Glomerular endothelial cell (primary cell): ENCODE measurements at regions not wholly inside any gene's neighbourhood (a gene's known extent, or its start where the extent isn't known, plus 50 kb on each side); places are given as distances from the start of the nearest gene placed in this dataset.

ENCODE experiments used
- DNase-seq: peaks from one replicate; pipeline ENCODE4 v3.0.0-alpha.2; 2011; ENCODE audit warnings: low read depth, low spot score; ENCODE audit errors: extremely low read depth

DNA sequence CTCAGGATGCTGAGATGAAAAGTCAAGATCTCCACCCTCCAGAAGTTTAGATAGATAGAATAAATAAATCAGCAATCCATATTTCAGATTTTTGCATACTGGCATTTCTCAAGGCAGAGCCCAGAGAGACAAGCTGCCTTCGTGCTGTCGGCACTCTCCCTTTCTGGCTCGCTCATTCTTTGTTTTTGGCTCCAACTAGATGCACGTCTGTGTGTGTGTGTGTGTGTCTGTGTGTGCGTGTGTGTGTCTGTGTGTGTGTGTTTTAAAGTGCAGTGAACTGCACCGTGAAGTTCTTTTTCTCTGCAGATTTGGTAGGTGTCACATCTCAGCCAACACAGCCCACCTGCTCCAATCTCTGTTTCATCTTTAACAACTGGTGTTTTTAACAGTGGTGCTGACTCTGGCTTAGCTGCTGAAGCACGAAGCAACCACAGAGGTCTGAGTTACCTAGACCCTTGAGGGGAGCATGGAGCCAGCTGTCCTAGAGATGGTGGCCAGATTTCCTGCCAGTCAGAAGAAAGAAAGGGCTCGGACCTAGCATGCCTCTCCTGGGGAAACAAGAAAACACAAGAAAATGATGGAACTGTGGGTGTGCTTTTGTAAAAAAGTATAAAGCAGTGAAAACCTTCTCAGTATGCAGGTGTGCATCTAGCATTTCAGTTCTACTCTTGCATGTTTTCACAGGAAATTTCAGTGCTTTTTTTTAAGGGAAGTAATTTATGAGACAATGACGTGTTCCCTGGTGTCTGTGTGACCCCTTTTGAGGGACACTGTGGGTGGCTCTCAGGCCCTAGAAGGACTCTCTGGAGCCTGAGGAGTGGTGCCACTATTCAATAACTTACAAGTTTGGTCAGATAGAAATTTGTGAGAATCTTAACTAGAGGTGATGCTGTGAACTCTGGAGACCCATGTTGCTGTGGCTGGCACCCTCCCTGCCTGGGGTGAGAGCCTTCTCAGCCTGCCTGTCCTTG is 364.3 kb downstream of the RNF144A start:
- no peak for DNase-seq

DNA sequence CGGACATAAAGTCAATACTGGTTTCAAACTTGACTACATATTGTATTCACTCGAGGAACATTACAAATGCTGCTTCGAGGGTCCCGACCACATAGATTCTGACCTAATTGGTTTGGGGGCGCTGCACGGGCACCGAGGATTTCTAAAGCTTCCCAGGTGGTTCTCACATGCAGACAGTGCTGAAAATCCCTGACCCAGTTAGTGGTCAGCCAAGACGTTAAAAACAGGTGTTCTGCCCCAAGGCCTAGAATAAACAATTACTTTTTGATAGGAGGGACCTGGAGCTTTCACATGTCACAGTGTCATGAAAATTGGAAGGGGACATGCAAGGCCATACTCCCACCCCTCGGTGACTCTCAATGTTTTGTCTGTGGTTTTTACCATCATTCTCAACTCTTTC is 368.9 kb downstream of the RNF144A start:
- no peak for DNase-seq

DNA sequence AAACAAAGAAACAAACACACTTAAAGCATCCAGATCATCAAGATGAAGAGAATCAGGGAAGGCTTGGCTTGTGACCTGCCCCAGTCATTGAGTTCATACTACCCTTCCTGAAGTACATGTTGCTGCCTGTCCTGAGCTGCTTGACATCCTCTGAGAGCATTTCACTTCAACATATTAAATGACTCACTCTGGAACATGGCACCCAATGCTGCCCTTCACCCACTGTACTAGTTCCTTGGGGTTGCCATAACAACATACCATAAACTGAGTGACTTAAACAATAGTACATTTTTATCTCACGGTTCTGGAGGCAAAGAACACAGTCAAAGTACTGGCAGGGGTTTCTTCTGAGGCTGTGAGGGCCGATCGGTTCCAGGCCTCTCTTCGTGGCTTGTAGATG is 371.3 kb downstream of the RNF144A start:
- no peak for DNase-seq

DNA sequence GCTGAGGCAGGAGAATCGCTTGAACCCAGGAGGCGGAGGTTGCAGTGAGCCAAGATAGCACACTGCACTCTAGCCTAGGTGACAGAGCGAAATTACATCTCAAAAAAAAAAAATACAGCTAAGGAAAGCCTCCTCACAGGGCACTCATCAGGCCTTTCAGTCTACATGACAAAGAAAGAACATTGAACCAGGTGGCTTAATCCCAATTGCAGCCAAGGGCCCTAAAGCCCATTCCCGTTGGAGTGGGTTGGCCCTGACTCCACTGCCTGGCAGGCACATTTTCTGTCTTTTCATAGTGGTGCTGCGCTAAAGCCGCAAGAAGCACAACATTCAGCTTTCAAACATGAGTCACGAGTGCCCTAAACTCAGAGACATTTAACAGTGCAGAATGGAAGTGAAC is 372.5 kb downstream of the RNF144A start:
- DNase-seq, result no peak

DNA sequence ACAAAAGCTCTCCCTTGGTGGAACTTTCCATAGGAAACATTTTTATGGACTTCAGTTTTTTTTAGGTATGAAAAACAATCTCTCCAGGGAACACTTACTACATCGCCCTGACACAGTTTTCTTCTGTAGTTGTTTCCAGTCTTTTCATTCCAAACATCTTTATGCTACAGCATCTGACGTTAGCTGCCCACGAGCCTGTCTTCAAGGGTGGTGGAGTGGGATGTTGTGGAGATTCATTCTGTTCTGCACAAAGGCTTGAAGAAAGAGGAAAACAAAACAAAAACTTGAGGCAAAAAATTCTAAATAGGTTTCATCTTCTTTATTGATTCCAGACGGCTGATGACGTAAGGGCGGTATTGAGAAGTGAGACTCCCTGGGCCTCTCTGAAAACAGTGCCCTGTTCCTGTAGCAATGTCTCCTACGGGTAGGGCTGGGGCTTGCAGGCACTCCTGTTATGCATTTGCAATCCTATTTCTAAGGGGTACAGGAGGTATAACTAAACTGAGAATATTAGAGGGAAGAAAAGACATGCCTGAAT is 375.0 kb downstream of the RNF144A start:
- no peak for DNase-seq

DNA sequence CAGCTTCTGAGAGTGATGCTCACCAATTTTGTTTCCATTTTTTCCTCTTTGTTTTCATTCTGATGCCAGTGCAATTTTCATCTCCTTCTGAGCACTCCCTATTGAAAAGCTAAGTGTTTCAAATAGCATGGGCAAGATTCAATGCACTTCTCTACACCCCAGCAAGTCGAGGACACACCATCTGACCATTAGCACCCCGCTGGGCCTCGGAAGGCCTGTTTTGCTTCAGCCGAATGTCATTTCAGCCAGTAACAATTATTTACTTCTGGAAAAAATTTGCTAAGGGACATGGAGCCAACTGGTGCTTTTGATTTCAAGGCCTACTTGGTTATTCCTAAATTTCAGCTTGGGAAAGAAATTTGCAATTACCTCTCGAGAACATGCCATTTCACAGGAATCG is 392.4 kb downstream of the RNF144A start:
- DNase-seq, result no peak

DNA sequence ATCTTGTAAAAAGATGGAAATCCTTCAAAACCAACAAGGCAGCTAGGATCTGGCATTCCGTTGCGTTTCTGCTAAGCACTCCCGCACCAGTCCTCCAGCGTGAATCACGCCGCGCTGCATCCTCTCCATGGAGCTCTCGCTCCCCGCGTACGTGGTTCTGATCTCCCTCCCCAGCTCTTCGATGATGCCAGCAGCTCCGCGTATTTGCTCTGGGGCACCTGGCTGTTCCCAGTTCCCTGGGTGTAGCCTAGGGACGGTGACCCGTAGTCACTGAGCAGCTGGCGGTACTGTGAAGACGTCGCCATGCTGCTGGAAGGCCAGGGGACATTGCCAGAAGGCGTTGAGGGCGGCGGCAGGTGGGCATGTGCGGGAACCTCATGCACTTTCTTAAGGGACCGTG is 407.5 kb downstream of the RNF144A start:
- no peak for DNase-seq

DNA sequence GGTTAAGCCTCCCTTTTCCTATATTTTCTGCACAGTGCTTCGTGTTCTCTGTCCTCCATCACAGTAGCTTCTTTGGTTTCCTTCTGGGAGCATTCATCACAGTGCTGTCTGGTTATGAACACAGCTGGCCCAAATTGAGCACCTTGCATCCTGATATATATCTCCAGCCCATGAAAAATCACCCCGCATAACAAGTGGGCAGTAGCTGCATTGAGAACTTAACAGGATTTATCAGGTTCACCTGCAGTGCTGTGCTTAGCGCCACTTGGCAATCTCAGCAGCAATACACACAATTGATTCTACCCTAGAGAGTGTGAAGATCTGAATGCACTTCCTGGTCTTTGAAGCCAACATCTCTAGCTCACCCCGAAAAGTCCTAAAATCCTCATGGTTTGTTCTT is 408.0 kb downstream of the RNF144A start:
- DNase-seq, result no peak

DNA sequence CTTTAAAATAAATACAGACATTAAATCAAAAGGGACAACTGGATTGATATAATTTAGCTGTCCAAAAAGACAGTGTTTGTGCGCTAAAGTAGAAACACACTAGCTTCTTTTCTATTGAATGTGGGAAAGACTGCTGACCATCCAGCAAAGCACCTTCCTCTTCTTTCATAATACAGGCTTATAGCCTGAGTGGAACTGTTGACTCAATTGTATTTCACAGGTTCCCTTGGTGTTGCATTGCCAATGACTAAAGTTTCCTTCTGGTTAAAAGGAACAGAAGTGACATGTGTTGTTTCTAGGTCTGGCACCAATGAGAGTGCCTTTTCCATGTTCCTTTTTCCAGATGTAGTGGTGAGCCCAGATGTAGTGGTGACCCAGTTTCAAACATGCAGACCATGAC is 412.3 kb downstream of the RNF144A start:
- DNase-seq, result no peak

DNA sequence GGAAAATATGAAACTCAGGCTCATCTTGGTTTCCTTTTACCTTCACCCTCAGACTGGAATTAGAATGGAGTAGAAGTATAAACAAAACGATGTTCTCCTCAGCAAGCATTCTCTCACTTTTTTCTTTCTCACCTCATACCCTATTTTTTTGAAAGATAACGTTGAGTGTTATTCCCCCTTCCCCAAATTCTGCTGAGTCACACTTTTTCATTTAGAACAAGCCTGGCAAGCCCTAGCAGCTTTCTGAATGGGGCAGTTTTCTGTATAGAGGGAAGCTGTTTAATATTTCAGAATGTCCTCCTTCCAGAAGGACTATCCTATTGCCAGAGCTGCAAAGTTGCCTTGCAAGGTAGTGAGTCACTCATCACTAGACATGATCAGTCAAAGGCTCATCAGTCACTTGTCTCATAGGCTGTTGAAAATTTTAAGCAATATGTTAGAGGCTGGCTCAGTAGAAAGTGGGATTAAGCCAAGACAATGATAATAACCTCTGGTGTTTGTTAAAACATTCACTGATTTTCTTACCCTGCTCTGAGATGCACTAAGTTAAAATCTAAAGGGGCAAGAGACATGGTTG is 416.1 kb downstream of the RNF144A start:
- no peak for DNase-seq

DNA sequence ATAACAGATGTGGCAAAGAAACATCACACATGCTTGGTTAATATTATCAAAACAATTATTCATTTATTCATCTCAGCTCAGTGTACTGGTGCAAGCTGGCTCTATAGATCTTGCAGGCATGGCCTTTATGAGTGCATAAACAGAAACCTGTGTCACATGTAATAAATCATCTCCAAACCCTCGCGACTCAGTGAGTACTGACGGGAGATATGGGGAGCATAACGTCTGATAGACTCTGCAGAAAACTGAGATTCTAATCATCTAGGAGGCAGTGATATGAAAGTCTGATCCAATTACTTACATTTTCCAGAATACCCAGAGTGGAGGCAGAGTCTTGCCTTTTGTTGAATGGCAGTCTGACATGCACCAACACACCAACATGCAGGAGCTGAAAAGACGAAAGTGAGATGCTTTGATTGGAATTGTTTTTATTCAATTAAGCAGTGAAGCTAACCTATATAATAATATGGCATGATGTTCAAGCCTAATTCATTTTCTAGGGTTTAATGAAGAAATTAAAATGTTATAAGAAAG is 416.8 kb downstream of the RNF144A start:
- DNase-seq, result no peak

DNA sequence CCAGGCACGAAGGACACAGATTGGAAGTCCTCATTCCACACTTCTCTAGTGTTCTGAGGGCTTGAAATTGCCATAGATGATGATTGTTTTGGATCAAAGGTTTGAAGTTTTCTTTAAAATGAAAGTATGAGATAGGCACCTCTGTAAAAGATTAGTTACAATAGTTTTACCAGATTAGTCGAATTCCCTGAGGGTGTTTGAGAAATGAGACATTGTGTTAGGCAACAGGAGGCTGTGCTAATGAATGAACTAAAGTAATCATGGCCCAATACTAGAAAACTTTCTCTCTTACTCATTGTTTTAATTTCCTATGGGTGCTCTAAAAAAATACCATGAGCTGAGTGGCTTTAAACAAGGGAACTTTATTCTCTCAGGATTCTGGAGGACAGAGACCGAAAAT is 421.7 kb downstream of the RNF144A start:
- no peak for DNase-seq

DNA sequence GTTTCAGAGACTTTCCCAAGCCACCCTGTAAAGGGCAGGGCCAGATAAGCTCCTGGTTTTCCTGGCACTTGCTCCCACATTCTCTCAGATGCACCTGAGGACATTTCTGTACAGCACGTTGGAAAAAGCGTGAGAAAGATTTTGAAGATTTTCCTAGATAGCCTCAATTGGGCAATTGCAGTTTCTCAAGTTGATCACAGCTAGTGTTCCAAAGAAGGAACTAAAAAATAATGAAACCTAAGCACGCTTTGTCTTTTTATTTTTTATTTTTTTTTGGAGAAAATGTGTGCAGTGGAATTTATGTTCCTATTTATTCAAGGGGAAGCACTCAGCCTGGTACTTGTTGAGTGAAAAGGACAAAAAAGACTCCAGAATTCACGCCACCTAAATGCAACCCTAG is 429.1 kb downstream of the RNF144A start:
- no peak for DNase-seq

DNA sequence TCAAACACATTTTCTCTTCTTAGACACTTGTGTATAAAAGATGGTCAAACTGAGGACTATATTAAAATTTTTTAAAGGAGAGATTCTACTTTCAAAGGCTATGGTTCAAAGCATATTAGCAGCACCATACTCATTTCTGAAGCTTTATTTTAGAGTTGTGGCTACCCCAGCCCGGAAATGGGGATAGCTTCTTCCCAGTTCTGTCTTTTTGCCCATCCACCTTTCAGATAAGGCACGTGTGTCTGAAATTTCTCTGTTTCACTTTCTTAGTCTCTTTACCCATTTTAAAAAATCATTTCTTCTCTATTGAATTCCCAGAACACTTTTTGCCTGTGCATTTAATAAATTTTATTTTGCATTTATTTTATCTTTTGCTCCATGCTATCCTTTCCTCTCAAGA is 431.5 kb downstream of the RNF144A start:
- no peak for DNase-seq

DNA sequence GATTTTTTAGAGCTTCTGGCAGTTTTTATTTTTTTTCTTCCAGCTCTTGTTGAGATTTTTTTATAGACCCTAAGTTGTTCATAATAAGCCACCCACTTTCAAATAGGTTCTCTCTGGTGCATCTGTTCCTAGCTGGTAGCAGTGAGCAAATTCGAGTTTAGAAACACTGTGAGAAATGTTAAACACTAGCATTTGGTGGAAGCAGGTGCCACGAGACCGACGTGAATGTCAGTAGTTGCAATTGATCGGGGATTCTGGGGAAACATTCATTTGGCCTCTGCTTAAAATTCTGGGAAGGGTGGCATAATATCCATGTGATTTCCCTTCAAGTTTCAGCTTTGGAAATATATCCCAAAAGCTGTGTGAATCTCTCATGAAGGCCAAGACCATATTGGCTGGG is 435.0 kb downstream of the RNF144A start:
- no peak for DNase-seq

DNA sequence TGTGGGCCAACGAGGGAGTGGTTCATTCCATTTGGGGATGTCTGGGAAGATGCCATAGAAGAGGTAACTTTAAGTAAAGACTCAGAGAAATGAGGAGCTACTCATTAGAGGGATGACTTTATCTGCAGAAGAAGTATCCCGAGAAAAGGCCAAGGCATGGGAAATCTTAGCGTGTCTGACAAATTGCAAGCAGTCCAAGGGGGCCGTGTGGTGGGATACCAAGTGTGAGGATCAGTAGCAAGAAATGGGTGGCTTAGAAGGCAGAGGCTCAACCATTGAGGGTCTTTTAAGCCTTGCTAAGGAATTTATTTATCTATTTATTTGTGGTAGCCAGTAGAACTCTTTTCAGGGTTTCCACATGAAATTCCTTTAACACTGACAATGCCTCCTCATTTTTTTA is 436.4 kb downstream of the RNF144A start:
- no peak for DNase-seq

DNA sequence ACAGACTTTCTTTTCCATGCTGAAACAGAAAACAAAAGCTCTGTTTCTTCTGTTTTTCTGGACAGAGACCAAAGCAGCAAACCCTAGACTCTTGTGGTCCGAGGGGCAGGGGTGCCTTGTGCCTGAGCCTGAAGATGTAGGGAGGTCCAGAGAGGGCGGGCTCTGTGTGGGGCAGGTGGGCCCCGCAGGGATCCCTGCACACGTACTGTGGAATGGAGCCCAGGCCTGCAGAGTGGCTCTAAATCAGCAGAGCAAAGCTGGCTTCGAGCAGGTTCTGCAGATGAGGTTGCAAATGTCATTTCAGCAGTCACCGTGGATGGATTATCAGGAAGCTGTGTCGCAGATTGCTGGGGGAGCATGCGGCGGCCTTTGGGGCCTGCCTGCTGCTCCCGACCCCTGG is 438.6 kb downstream of the RNF144A start:
- DNase-seq, result no peak

DNA sequence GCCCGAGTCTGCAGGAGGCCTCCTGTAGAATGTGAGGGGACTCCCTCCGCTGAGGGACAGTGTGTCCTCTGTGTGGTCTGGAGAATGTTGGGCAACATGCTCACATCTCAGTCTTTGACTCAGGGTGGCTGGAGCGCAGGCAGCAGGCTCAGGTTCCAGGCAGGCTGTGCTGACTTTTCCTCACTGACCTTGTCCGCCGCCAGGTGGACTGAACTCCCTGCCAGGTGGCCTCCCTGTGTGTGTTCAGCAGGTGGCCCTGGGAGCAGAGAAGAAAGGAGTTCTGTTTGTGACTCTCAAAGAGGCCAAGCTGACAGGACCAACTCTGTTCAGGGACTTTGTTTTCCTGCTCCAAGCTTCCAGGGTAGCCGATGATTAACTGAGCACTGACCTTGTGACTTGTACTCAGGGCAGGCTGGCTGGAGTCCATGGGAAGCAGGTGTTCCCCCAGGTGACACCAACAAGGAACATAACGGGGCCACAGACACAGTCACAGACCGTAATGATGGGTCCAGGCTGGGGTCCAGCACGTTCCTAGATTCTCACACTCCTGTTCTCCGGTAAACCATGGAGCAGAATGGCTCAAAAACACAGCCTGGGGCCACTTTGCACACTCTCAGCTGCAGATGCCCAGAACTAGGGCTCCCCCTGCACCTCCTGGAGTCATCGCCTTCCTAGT is 439.8 kb downstream of the RNF144A start:
- DNase-seq, result no peak

DNA sequence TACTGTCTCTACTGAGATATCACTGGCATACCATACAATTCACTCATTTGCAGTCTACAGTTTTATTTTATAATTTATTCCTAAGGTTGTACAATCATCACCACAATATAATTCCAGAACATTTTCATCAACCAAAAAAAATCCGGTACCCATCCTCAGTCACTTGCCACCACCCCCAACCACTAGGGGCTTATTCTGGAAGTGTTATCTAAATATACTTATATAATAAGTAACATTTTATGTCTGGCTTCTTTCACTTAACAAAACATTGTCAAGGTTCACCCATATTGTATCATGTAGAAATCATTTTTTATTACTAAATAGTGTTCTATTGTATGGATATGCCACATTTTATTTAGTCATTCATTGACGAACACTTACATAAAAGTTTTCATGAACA is 440.8 kb downstream of the RNF144A start:
- no peak for DNase-seq

DNA sequence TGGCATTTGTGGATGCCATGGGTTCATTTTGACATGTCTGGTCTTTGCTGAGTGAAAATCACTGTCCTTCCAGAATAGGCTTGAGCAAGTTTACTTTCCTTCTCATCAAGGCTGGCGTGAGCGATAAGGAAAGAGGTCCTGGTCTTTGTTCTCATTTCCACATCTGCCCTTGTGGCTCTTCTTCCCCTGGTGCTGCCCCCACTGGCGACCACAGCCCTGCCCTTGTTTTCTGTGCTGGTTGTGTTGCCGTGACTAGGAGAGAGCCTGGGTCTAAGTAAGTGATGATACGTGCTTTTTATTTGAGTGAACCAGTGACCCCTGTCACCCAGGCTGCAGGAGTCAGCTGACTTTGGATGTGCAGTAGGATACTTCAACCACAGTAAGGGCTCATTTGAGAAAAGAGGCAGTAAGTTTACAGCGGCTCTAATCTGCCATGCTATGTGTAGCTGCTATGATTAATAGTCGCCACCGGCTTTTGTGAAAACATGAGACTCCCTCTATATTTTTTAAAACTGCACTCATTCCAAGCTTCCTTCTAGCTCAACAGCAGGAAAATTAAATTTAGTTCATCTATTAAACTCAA is 441.7 kb downstream of the RNF144A start:
- DNase-seq, result no peak

DNA sequence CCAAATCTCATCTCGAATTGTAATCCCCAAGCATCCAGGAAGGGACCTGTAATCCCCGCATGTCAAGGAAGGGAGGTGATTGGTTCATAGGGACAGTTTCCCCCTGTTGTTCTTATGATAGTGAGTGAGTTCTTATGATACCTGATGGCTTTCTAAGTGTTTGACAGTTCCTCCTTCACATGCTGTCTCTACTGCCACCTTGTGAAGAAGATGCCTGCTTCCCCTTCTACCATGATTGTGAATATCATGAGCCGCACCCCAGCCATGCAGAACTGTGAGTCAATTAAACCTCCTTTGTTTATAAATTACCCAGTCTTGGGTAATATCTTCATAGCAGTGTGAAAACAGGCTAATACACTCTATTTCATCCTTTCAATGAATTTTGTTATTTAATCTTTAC is 446.7 kb downstream of the RNF144A start:
- DNase-seq, result no peak
